Caco-2 (cell line): ENCODE measurements at regions not wholly inside any gene's neighbourhood (a gene's known extent, or its start where the extent isn't known, plus 50 kb on each side); places are given as distances from the start of the nearest gene placed in this dataset.

Experiments used
- BruUV-seq: library from RNA; stranded (reverse); fragments of 400-500 nt; replicated peaks from 2 replicates; lab custom pipeline; 2021; lab: Mats Ljungman, UMichigan
- CTCF ChIA-PET: fragments of 300-600 bp; sonication (Branson Sonifier 250); formaldehyde crosslinking; loops from one replicate; lab custom pipeline; 2022; ENCODE audit warnings: antibody characterized with exemption; lab: Charles Lee
- POLR2A ChIA-PET: fragments of 300-600 bp; sonication (Branson Sonifier 250); formaldehyde crosslinking; loops from one replicate; lab custom pipeline; 2022; ENCODE audit warnings: antibody characterized with exemption; lab: Charles Lee
- DNase-seq, 2 experiments: peaks; one replicate each; pipeline versions ENCODE4 v3.0.0 to v3.0.0-alpha.2; 2020 to 2022
- H3K27me3 ChIP-seq: replicated peaks from 2 replicates; pipeline ENCODE4 v1.6.0; 2011; ENCODE audit warnings: low read length; ENCODE audit not compliant: control insufficient read depth, insufficient read depth
- H3K36me3 ChIP-seq: 2 replicates; pipeline ENCODE4 v1.5.1; 2011; ENCODE audit warnings: low read length; ENCODE audit not compliant: control insufficient read depth, insufficient read depth
- H3K4me1 ChIP-seq: fragments of 250-450 bp; sonication (Bioruptor Pico); 2 replicates; pipeline ENCODE4 v1.5.1; 2020; ENCODE audit warnings: mild to moderate bottlenecking
- H3K4me3 ChIP-seq: 2 replicates; pipeline ENCODE4 v1.5.1; 2011; ENCODE audit warnings: low read depth, mild to moderate bottlenecking, control low read depth, low read length
- H3K9me3 ChIP-seq: fragments of 250-450 bp; sonication (Bioruptor Pico); 2 replicates; pipeline ENCODE4 v1.5.1; 2020; ENCODE audit warnings: mild to moderate bottlenecking, moderate library complexity
- H3K27ac Mint-ChIP-seq: one replicate; pipeline ENCODE4 v1.8.0; 2022; ENCODE audit warnings: mixed read lengths; ENCODE audit not compliant: unreplicated experiment
- H3K27me3 Mint-ChIP-seq: one replicate; pipeline ENCODE4 v1.8.0; 2022; ENCODE audit warnings: mixed read lengths; ENCODE audit not compliant: insufficient read depth, unreplicated experiment
- H3K36me3 Mint-ChIP-seq: one replicate; pipeline ENCODE4 v1.8.0; 2022; ENCODE audit warnings: mild to moderate bottlenecking, mixed read lengths; ENCODE audit not compliant: insufficient read depth, unreplicated experiment
- H3K4me1 Mint-ChIP-seq: one replicate; pipeline ENCODE4 v1.8.0; 2022; ENCODE audit warnings: low read depth, mixed read lengths; ENCODE audit not compliant: unreplicated experiment
- H3K4me3 Mint-ChIP-seq: one replicate; pipeline ENCODE4 v1.8.0; 2022; ENCODE audit warnings: mild to moderate bottlenecking, moderate library complexity, mixed read lengths; ENCODE audit not compliant: unreplicated experiment
- H3K9me3 Mint-ChIP-seq: one replicate; pipeline ENCODE4 v1.8.0; 2022; ENCODE audit warnings: mixed read lengths; ENCODE audit not compliant: unreplicated experiment
- CTCF ChIP-seq, 2 experiments: fragments of 200-600 bp in 1 of 2; IDR thresholded peaks; 1 replicate in 1 of 2; 2 replicates in 1 of 2; pipeline versions ENCODE4 v1.5.1 to v1.8.0; 2011 to 2022; ENCODE audit warnings: antibody characterized with exemption in 1 of 2, control low read depth in 1 of 2, inconsistent platforms in 1 of 2, low read depth in 1 of 2, low read length in 1 of 2, mild to moderate bottlenecking in 1 of 2, moderate library complexity in 1 of 2; ENCODE audit not compliant: insufficient read depth in 1 of 2, severe bottlenecking in 1 of 2, unreplicated experiment in 1 of 2
- intact Hi-C: fragments of 100-400 bp; cut with micrococcal nuclease; formaldehyde crosslinking; loops from one replicate; pipeline ENCODE4 v1.10.0; 2022; ENCODE audit not compliant: unreplicated experiment

- ChIA-PET CTCF (no interaction called here), POLR2A (no interaction called here)
- Histone ChIP-seq H3K27me3 (no peaks in the 10 kb centered on the region), H3K4me1 (no peaks in the 10 kb centered on the region), H3K4me3 (no peak overlapping the region), H3K9me3 (no peaks in the 10 kb centered on the region), H3K36me3 (no peaks in the 10 kb centered on the region)
- no TSS peak for BruUV-seq
- H3K27ac Mint-ChIP-seq: no peak overlapping the region
- peaks cover 3% of the 10 kb centered on the region for H3K27me3 Mint-ChIP-seq
- intact Hi-C loops: no loop called here
- no peak for TF ChIP-seq CTCF (IDR thresholded peaks at IDR 0.05; ENCODE audit: insufficient read depth in 1 of 2, low read depth in 1 of 2, low read length in 1 of 2, severe bottlenecking in 1 of 2, unreplicated experiment in 1 of 2)
- DNase-seq: no peak
- no peaks in the 10 kb centered on the region for H3K36me3 Mint-ChIP-seq
- no peaks in the 10 kb centered on the region for H3K9me3 Mint-ChIP-seq
- no peak overlapping the region for H3K4me3 Mint-ChIP-seq
- H3K4me1 Mint-ChIP-seq: no peaks in the 10 kb centered on the region
Measured at GRCh38 chr2:84202166-84202565, 256.9 kb downstream of the SUCLG1 start.

GRCh38 chr2:84201158-84201557 lies 257.9 kb downstream of the SUCLG1 start:
- no TSS peak for BruUV-seq
- Mint-ChIP-seq H3K27ac (no peak overlapping the region), H3K9me3 (no peaks in the 10 kb centered on the region), H3K4me1 (no peaks in the 10 kb centered on the region), H3K4me3 (no peak overlapping the region), H3K36me3 (no peaks in the 10 kb centered on the region), H3K27me3 (peaks cover 3% of the 10 kb centered on the region)
- no peak for TF ChIP-seq CTCF (IDR thresholded peaks at IDR 0.05; ENCODE audit: insufficient read depth in 1 of 2, low read depth in 1 of 2, low read length in 1 of 2, severe bottlenecking in 1 of 2, unreplicated experiment in 1 of 2)
- Histone ChIP-seq H3K9me3 (no peaks in the 10 kb centered on the region), H3K27me3 (no peaks in the 10 kb centered on the region), H3K4me1 (no peaks in the 10 kb centered on the region), H3K36me3 (no peaks in the 10 kb centered on the region), H3K4me3 (no peak overlapping the region)
- CTCF ChIA-PET: no interaction called here
- POLR2A ChIA-PET: no interaction called here
- no peak for DNase-seq
- intact Hi-C loops: no loop called here

GRCh38 chr2:84197901-84198300 lies 261.2 kb downstream of the SUCLG1 start:
- no peak overlapping the region for H3K4me3 ChIP-seq
- Mint-ChIP-seq H3K27me3 (peaks cover under 1% of the 10 kb centered on the region), H3K36me3 (no peaks in the 10 kb centered on the region), H3K4me3 (no peak overlapping the region), H3K9me3 (no peaks in the 10 kb centered on the region), H3K4me1 (no peaks in the 10 kb centered on the region), H3K27ac (no peak overlapping the region)
- no peaks in the 10 kb centered on the region for H3K9me3 ChIP-seq
- BruUV-seq: no TSS peak
- ChIA-PET POLR2A (no interaction called here), CTCF (no interaction called here)
- intact Hi-C loops: no loop called here
- H3K27me3 ChIP-seq: no peaks in the 10 kb centered on the region
- TF ChIP-seq CTCF (IDR thresholded peaks at IDR 0.05; ENCODE audit: insufficient read depth in 1 of 2, low read depth in 1 of 2, low read length in 1 of 2, severe bottlenecking in 1 of 2, unreplicated experiment in 1 of 2): no peak
- no peaks in the 10 kb centered on the region for H3K4me1 ChIP-seq
- no peak for DNase-seq
- H3K36me3 ChIP-seq: no peaks in the 10 kb centered on the region
